ENCODE measurements at regions not wholly inside any gene's neighbourhood (a gene's known extent, or its start where the extent isn't known, plus 50 kb on each side); places are given as distances from the start of the nearest gene placed in this dataset.
"Not testable (repeated sequence)": the region's sequence is repeated elsewhere in the genome, so short reads cannot be mapped to it uniquely, and the experiment has no call there.

- DNase-seq (ENCODE audit: low read depth in 1 of 2, low spot score in 1 of 2): no peak
- TF ChIP-seq KDM1A (IDR thresholded peaks at IDR 0.05; ENCODE audit: low read depth): no peak
- no peak for TF ChIP-seq NPAS2 (CRISPR knock-in tag; IDR thresholded peaks at IDR 0.05; ENCODE audit: borderline replicate concordance)
- no peak for TF ChIP-seq NFE2L2 (conservative IDR thresholded peaks at IDR 0.05; ENCODE audit: low read length)
- TF ChIP-seq JUN (IDR thresholded peaks at IDR 0.05): no peak
- TF ChIP-seq RCOR1 (IDR thresholded peaks at IDR 0.05; ENCODE audit: low read depth, low read length): no peak
- no peak for TF ChIP-seq PHF8 (IDR thresholded peaks at IDR 0.05; ENCODE audit: borderline replicate concordance, low read depth)
- no peak for TF ChIP-seq POLR2AphosphoS2 (conservative IDR thresholded peaks at IDR 0.05; ENCODE audit: low read length)
- TF ChIP-seq TP53 (CRISPR knock-in tag; IDR thresholded peaks at IDR 0.05): no peak
- no peak for TF ChIP-seq HDAC2 (IDR thresholded peaks at IDR 0.05)
- no peak for TF ChIP-seq BHLHE40 (IDR thresholded peaks at IDR 0.05; ENCODE audit: low read depth, low read length)
- no peak for TF ChIP-seq SREBF2 (IDR thresholded peaks at IDR 0.05)
- TF ChIP-seq EHF (CRISPR knock-in tag; IDR thresholded peaks at IDR 0.05): no peak
- no peak for TF ChIP-seq CBX8 (IDR thresholded peaks at IDR 0.05)
- no peak for TF ChIP-seq HES2 (IDR thresholded peaks at IDR 0.05)
- 57% methylated on average over 3 of the region's 3 CpGs for WGBS (ENCODE audit: missing lambda C conversion rate)
- CTCF ChIA-PET: interaction anchor here (1.0 to 1.2 kb wide), 2 partner anchors 16 to 98 kb away, joined by 3 read pairs; no protein-coding TSS in a partner anchor
- H3K9me3 ChIP-seq: peaks cover 9% of the 10 kb centered on the region; the same call in 2 of the 3 replicates
- no peak overlapping the region for H3K4me2 ChIP-seq
- no peak for ATAC-seq
- no peak overlapping the region for H3K27ac ChIP-seq
- H3K4me1 ChIP-seq: no peaks in the 10 kb centered on the region
- no peak overlapping the region for H3K4me3 ChIP-seq
- FAIRE-seq: no peak
- POLR2A ChIA-PET: no interaction called here
Observed at GRCh38 chr2:204161886-204162285, 225.3 kb downstream of the ICOS start.

GRCh38 chr2:204166961-204167360 is 230.4 kb downstream of the ICOS start:
- Histone ChIP-seq H3K4me3 (no peak overlapping the region), H3K9me3 (no peaks in the 10 kb centered on the region), H3K4me2 (no peak overlapping the region), H3K27ac (no peak overlapping the region), H3K4me1 (no peaks in the 10 kb centered on the region)
- WGBS (ENCODE audit: missing lambda C conversion rate): 31% methylated on average over 3 of the region's 3 CpGs
- ChIA-PET CTCF (interaction anchor here (1.1 to 1.5 kb wide), 2 partner anchors 22 to 93 kb away, joined by 3 to 4 read pairs; no protein-coding TSS in a partner anchor), POLR2A (no interaction called here)
- TF ChIP-seq KDM1A (IDR thresholded peaks at IDR 0.05; ENCODE audit: low read depth) (no peak), HOXB5 (CRISPR knock-in tag; IDR thresholded peaks at IDR 0.05) (no peak)
- no peak for DNase-seq (ENCODE audit: low read depth in 1 of 2, low spot score in 1 of 2)
- no peak for FAIRE-seq
- ATAC-seq: no peak

GRCh38 chr2:204167670-204168069 is 231.1 kb downstream of the ICOS start:
- H3K9me3 ChIP-seq; CTCF ChIA-PET; DNase-seq (ENCODE audit: low read depth in 1 of 2, low spot score in 1 of 2); H3K4me3 ChIP-seq; ATAC-seq; H3K4me2 ChIP-seq; H3K4me1 ChIP-seq; POLR2A ChIA-PET; H3K27ac ChIP-seq; FAIRE-seq: not testable (repeated sequence)
- WGBS (ENCODE audit: missing lambda C conversion rate): 41% methylated on average over 6 of the region's 6 CpGs

- ATAC-seq (no peak), FAIRE-seq (no peak), DNase-seq (ENCODE audit: low read depth in 1 of 2, low spot score in 1 of 2) (no peak)
- CTCF ChIA-PET: interaction anchor here (1.1 kb wide), 1 partner anchor 25 kb away, joined by 4 read pairs; no protein-coding TSS in a partner anchor
- Histone ChIP-seq H3K4me3 (no peak overlapping the region), H3K4me2 (no peak overlapping the region), H3K9me3 (no peaks in the 10 kb centered on the region), H3K27ac (no peak overlapping the region), H3K4me1 (no peaks in the 10 kb centered on the region)
- TF ChIP-seq BHLHE40 (IDR thresholded peaks at IDR 0.05; ENCODE audit: low read depth, low read length): no peak
- TF ChIP-seq HEYL (CRISPR knock-in tag; IDR thresholded peaks at IDR 0.05): no peak
- no peak for TF ChIP-seq KDM5A (IDR thresholded peaks at IDR 0.05)
- no peak for TF ChIP-seq TP53 (CRISPR knock-in tag; IDR thresholded peaks at IDR 0.05)
- TF ChIP-seq FOXS1 (CRISPR knock-in tag; IDR thresholded peaks at IDR 0.05): no peak
- TF ChIP-seq ZNF302 (CRISPR knock-in tag; IDR thresholded peaks at IDR 0.05): no peak
- no peak for TF ChIP-seq ZFP36 (IDR thresholded peaks at IDR 0.05; ENCODE audit: borderline replicate concordance, partially characterized antibody)
- TF ChIP-seq ATOH8 (CRISPR knock-in tag; IDR thresholded peaks at IDR 0.05; ENCODE audit: low read depth): no peak
- no peak for TF ChIP-seq MAFK (IDR thresholded peaks at IDR 0.05; ENCODE audit: partially characterized antibody)
- no peak for TF ChIP-seq TFCP2L1 (CRISPR knock-in tag; IDR thresholded peaks at IDR 0.05)
- no peak for TF ChIP-seq CEBPB (IDR thresholded peaks at IDR 0.05)
- TF ChIP-seq SMC3 (IDR thresholded peaks at IDR 0.05): no peak
- no peak for TF ChIP-seq ELK1 (IDR thresholded peaks at IDR 0.05; ENCODE audit: low read depth, low read length)
- TF ChIP-seq RNF2 (IDR thresholded peaks at IDR 0.05; ENCODE audit: borderline replicate concordance, low read depth): no peak
- WGBS (ENCODE audit: missing lambda C conversion rate): 42% methylated on average over 4 of the region's 4 CpGs
- POLR2A ChIA-PET: no interaction called here
Observed at GRCh38 chr2:204170411-204170810, 233.8 kb downstream of the ICOS start.
